ENCODE measurements at regions not wholly inside any gene's neighbourhood (a gene's known extent, or its start where the extent isn't known, plus 50 kb on each side); places are given as distances from the start of the nearest gene placed in this dataset.

DNA sequence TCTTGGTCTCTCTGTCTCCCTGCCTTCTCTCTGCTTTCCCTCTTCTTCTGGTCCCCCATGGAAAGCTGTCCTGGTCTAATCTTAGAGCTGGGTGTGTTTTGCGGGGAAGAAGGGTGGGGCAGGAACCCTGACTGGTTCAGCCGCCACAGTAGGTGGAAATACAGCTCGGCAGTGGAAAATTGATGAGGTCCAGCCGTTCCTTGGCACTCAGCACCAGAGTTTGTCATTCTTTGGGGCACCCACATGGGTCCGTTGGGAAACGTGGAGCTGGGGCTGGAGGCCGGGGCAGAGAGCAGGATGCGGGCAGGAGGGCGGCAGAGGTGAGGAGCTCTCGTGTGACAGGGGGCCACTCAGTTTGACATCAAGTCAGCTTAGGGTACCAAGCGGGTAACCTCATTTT, 364.2 kb upstream of the AMELY start:
- no peak for TF ChIP-seq STAT1 (IDR thresholded peaks at IDR 0.05; ENCODE audit: unreplicated experiment)
- TF ChIP-seq, protein P1, sequence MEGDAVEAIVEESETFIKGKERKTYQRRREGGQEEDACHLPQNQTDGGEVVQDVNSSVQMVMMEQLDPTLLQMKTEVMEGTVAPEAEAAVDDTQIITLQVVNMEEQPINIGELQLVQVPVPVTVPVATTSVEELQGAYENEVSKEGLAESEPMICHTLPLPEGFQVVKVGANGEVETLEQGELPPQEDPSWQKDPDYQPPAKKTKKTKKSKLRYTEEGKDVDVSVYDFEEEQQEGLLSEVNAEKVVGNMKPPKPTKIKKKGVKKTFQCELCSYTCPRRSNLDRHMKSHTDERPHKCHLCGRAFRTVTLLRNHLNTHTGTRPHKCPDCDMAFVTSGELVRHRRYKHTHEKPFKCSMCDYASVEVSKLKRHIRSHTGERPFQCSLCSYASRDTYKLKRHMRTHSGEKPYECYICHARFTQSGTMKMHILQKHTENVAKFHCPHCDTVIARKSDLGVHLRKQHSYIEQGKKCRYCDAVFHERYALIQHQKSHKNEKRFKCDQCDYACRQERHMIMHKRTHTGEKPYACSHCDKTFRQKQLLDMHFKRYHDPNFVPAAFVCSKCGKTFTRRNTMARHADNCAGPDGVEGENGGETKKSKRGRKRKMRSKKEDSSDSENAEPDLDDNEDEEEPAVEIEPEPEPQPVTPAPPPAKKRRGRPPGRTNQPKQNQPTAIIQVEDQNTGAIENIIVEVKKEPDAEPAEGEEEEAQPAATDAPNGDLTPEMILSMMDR (conservative IDR thresholded peaks at IDR 0.05; ENCODE audit: low read depth in 2 of 2): no peak
- no peak for TF ChIP-seq ZNF114 (CRISPR knock-in tag; IDR thresholded peaks at IDR 0.05)
- TF ChIP-seq EZH2 (IDR thresholded peaks at IDR 0.05; ENCODE audit: low read depth, unreplicated experiment): no peak
- TF ChIP-seq EZH2phosphoT487 (IDR thresholded peaks at IDR 0.05; ENCODE audit: unreplicated experiment): no peak
- no peak for TF ChIP-seq CREB1 (CRISPR knock-in tag; IDR thresholded peaks at IDR 0.05; ENCODE audit: low read depth)

Data from GM23338 (cell line).